Activated naive CD8-positive, alpha-beta T cell treated with anti-CD3 and anti-CD28 coated beads, Interleukin-2, amount 10 ng/mL, durations not matched to agents 7 days and 5 days (primary cell): ENCODE measurements at regions not wholly inside any gene's neighbourhood (a gene's known extent, or its start where the extent isn't known, plus 50 kb on each side); places are given as distances from the start of the nearest gene placed in this dataset.

Experiments used
- ATAC-seq: fragments of 150-1000 bp; cut with Tn5 transposase; one replicate; pipeline ENCODE4 v1.10.0; 2021; ENCODE audit warnings: low read depth, moderate library complexity
- POLR2A ChIA-PET: fragments of 350-600 bp; sonication (Branson Sonifier 250); formaldehyde crosslinking; loops from one replicate; lab custom pipeline; 2021; ENCODE audit warnings: antibody characterized with exemption; lab: Charles Lee
- DNase-seq: peaks from one replicate; pipeline ENCODE4 v3.0.0; 2021
- H3K27ac Mint-ChIP-seq: one replicate; pipeline ENCODE4 v1.8.0; 2022; ENCODE audit warnings: mild to moderate bottlenecking, mixed read lengths
- H3K27me3 Mint-ChIP-seq: one replicate; pipeline ENCODE4 v1.8.0; 2022; ENCODE audit warnings: mild to moderate bottlenecking, moderate library complexity, mixed read lengths
- H3K36me3 Mint-ChIP-seq: one replicate; pipeline ENCODE4 v1.8.0; 2021; ENCODE audit warnings: mild to moderate bottlenecking, mixed read lengths
- H3K4me1 Mint-ChIP-seq: one replicate; pipeline ENCODE4 v1.8.0; 2021; ENCODE audit warnings: mixed read lengths
- H3K4me3 Mint-ChIP-seq: one replicate; pipeline ENCODE4 v1.8.0; 2022; ENCODE audit warnings: mild to moderate bottlenecking, moderate library complexity, mixed read lengths
- H3K9me3 Mint-ChIP-seq: one replicate; pipeline ENCODE4 v1.8.0; 2021; ENCODE audit warnings: mixed read lengths

- Mint-ChIP-seq H3K4me1 (peaks cover 13% of the 10 kb centered on the region), H3K27ac (no peak overlapping the region), H3K4me3 (no peak overlapping the region), H3K36me3 (no peaks in the 10 kb centered on the region), H3K27me3 (peaks cover 16% of the 10 kb centered on the region), H3K9me3 (no peaks in the 10 kb centered on the region)
- ATAC-seq = no peak
- DNase-seq = no peak
- POLR2A ChIA-PET = no interaction called here
Measured at GRCh38 chr22:22113701-22114100, 130.9 kb upstream of the VPREB1 start.

GRCh38 chr22:22112533-22113294 is 130.1 kb upstream of the TOP3B start:
- H3K4me1 Mint-ChIP-seq = peaks cover 11% of the 10 kb centered on the region
- no peaks in the 10 kb centered on the region for H3K36me3 Mint-ChIP-seq
- H3K4me3 Mint-ChIP-seq = no peak overlapping the region
- peaks cover 12% of the 10 kb centered on the region for H3K27me3 Mint-ChIP-seq
- no peak for ATAC-seq
- no peaks in the 10 kb centered on the region for H3K9me3 Mint-ChIP-seq
- DNase-seq = no peak
- no peak overlapping the region for H3K27ac Mint-ChIP-seq
- POLR2A ChIA-PET = no interaction called here

- H3K36me3 Mint-ChIP-seq = no peaks in the 10 kb centered on the region
- H3K27me3 Mint-ChIP-seq = peaks cover 13% of the 10 kb centered on the region
- no peak overlapping the region for H3K27ac Mint-ChIP-seq
- peaks cover 11% of the 10 kb centered on the region for H3K4me1 Mint-ChIP-seq
- no peak for DNase-seq
- no peak for ATAC-seq
- H3K4me3 Mint-ChIP-seq = no peak overlapping the region
- POLR2A ChIA-PET = no interaction called here
- H3K9me3 Mint-ChIP-seq = no peaks in the 10 kb centered on the region
Measured at GRCh38 chr22:22111983-22112382, 129.4 kb upstream of the TOP3B start.

GRCh38 chr22:22111267-22111751 is 128.7 kb upstream of the TOP3B start:
- peaks cover 13% of the 10 kb centered on the region for H3K27me3 Mint-ChIP-seq
- H3K27ac Mint-ChIP-seq = no peak overlapping the region
- no peaks in the 10 kb centered on the region for H3K9me3 Mint-ChIP-seq
- H3K4me1 Mint-ChIP-seq = peaks cover 11% of the 10 kb centered on the region
- DNase-seq (no peak), ATAC-seq (peak; percentile 72)
- no peaks in the 10 kb centered on the region for H3K36me3 Mint-ChIP-seq
- no peak overlapping the region for H3K4me3 Mint-ChIP-seq
- POLR2A ChIA-PET = no interaction called here

- POLR2A ChIA-PET = no interaction called here
- no peak for DNase-seq
- ATAC-seq = peak; percentile 90
- H3K9me3 Mint-ChIP-seq = no peaks in the 10 kb centered on the region
- H3K27me3 Mint-ChIP-seq = peaks cover 15% of the 10 kb centered on the region
- no peak overlapping the region for H3K4me3 Mint-ChIP-seq
- no peak overlapping the region for H3K27ac Mint-ChIP-seq
- H3K4me1 Mint-ChIP-seq = peaks cover 11% of the 10 kb centered on the region
- no peaks in the 10 kb centered on the region for H3K36me3 Mint-ChIP-seq
Measured at GRCh38 chr22:22110548-22111266, 128.1 kb upstream of the TOP3B start.

- Mint-ChIP-seq H3K9me3 (no peaks in the 10 kb centered on the region), H3K27ac (no peak overlapping the region), H3K36me3 (no peaks in the 10 kb centered on the region), H3K4me3 (no peak overlapping the region), H3K27me3 (peaks cover 21% of the 10 kb centered on the region), H3K4me1 (peaks cover 11% of the 10 kb centered on the region)
- POLR2A ChIA-PET = no interaction called here
- DNase-seq = no peak
- ATAC-seq = no peak
Measured at GRCh38 chr22:22109693-22110466, 127.3 kb upstream of the TOP3B start.

GRCh38 chr22:22106855-22107254 is 124.3 kb upstream of the TOP3B start:
- no peak overlapping the region for H3K27ac Mint-ChIP-seq
- H3K4me1 Mint-ChIP-seq = peaks cover 11% of the 10 kb centered on the region
- no peaks in the 10 kb centered on the region for H3K36me3 Mint-ChIP-seq
- no peak for DNase-seq
- no peaks in the 10 kb centered on the region for H3K9me3 Mint-ChIP-seq
- POLR2A ChIA-PET = no interaction called here
- peaks cover 20% of the 10 kb centered on the region for H3K27me3 Mint-ChIP-seq
- ATAC-seq = no peak
- H3K4me3 Mint-ChIP-seq = no peak overlapping the region

GRCh38 chr22:22105364-22105763 is 122.8 kb upstream of the TOP3B start:
- no peaks in the 10 kb centered on the region for H3K4me1 Mint-ChIP-seq
- H3K9me3 Mint-ChIP-seq = no peaks in the 10 kb centered on the region
- POLR2A ChIA-PET = no interaction called here
- peaks cover 20% of the 10 kb centered on the region for H3K27me3 Mint-ChIP-seq
- ATAC-seq (no peak), DNase-seq (no peak)
- no peaks in the 10 kb centered on the region for H3K36me3 Mint-ChIP-seq
- no peak overlapping the region for H3K4me3 Mint-ChIP-seq
- no peak overlapping the region for H3K27ac Mint-ChIP-seq

- POLR2A ChIA-PET = no interaction called here
- Mint-ChIP-seq H3K4me1 (no peaks in the 10 kb centered on the region), H3K36me3 (no peaks in the 10 kb centered on the region), H3K27me3 (peaks cover 25% of the 10 kb centered on the region), H3K27ac (no peak overlapping the region), H3K9me3 (no peaks in the 10 kb centered on the region), H3K4me3 (no peak overlapping the region)
- DNase-seq (no peak), ATAC-seq (no peak)
Measured at GRCh38 chr22:22103078-22103875, 120.7 kb upstream of the TOP3B start.

- Mint-ChIP-seq H3K4me1 (no peaks in the 10 kb centered on the region), H3K27me3 (peaks cover 39% of the 10 kb centered on the region), H3K27ac (no peak overlapping the region), H3K4me3 (no peak overlapping the region), H3K9me3 (no peaks in the 10 kb centered on the region), H3K36me3 (no peaks in the 10 kb centered on the region)
- DNase-seq = no peak
- ATAC-seq = no peak
- POLR2A ChIA-PET = interaction anchor here (0.6 kb wide), 1 partner anchor 15 kb away, joined by 4 read pairs; no protein-coding TSS in a partner anchor
Measured at GRCh38 chr22:22099833-22100812, 117.5 kb upstream of the TOP3B start.

GRCh38 chr22:22099194-22099486 is 116.6 kb upstream of the TOP3B start:
- Mint-ChIP-seq H3K27me3 (peaks cover 45% of the 10 kb centered on the region), H3K9me3 (no peaks in the 10 kb centered on the region), H3K27ac (no peak overlapping the region), H3K4me1 (no peaks in the 10 kb centered on the region), H3K36me3 (no peaks in the 10 kb centered on the region), H3K4me3 (no peak overlapping the region)
- no peak for ATAC-seq
- DNase-seq = no peak
- POLR2A ChIA-PET = no interaction called here

GRCh38 chr22:22098457-22099193 is 116.0 kb upstream of the TOP3B start:
- Mint-ChIP-seq H3K4me1 (no peaks in the 10 kb centered on the region), H3K4me3 (no peak overlapping the region), H3K36me3 (no peaks in the 10 kb centered on the region), H3K9me3 (no peaks in the 10 kb centered on the region), H3K27ac (no peak overlapping the region), H3K27me3 (peaks cover 42% of the 10 kb centered on the region)
- no peak for ATAC-seq
- no peak for DNase-seq
- POLR2A ChIA-PET = no interaction called here
